ENCODE measurements at regions not wholly inside any gene's neighbourhood (a gene's known extent, or its start where the extent isn't known, plus 50 kb on each side); places are given as distances from the start of the nearest gene placed in this dataset.

- no peak for DNase-seq
These were observed 86.6 kb upstream of the LINC01488 start for GRCh38 chr11:69394869-69395246.

GRCh38 chr11:69395287-69395686 is 86.2 kb upstream of the LINC01488 start:
- no peak for DNase-seq

GRCh38 chr11:69396051-69396947 is 85.2 kb upstream of the LINC01488 start:
- DNase-seq, result no peak

GRCh38 chr11:69396948-69397307 is 84.5 kb upstream of the LINC01488 start:
- DNase-seq, result no peak

GRCh38 chr11:69397732-69398131 is 83.7 kb upstream of the LINC01488 start:
- DNase-seq, result no peak

- DNase-seq, result no peak
These were observed 82.7 kb upstream of the LINC01488 start for GRCh38 chr11:69398529-69399492.

- DNase-seq, result no peak
These were observed 81.3 kb upstream of the LINC01488 start for GRCh38 chr11:69400140-69400539.

- no peak for DNase-seq
These were observed 80.5 kb upstream of the LINC01488 start for GRCh38 chr11:69400771-69401590.

GRCh38 chr11:69401715-69402114 is 79.7 kb upstream of the LINC01488 start:
- DNase-seq, result no peak

GRCh38 chr11:69402251-69402887 is 79.1 kb upstream of the LINC01488 start:
- DNase-seq, result no peak

GRCh38 chr11:69403556-69404215 is 77.8 kb upstream of the LINC01488 start:
- DNase-seq, result no peak

- DNase-seq, result no peak
These were observed 75.4 kb upstream of the LINC01488 start for GRCh38 chr11:69406060-69406459.

GRCh38 chr11:69409812-69410645 is 71.4 kb upstream of the LINC01488 start:
- no peak for DNase-seq

GRCh38 chr11:69411257-69411924 is 70.1 kb upstream of the LINC01488 start:
- no peak for DNase-seq

- no peak for DNase-seq
These were observed 68.3 kb upstream of the LINC01488 start for GRCh38 chr11:69413015-69413801.

- DNase-seq, result no peak
These were observed 67.5 kb upstream of the LINC01488 start for GRCh38 chr11:69413993-69414392.

GRCh38 chr11:69414773-69415187 is 66.7 kb upstream of the LINC01488 start:
- DNase-seq, result no peak

GRCh38 chr11:69415411-69416142 is 65.9 kb upstream of the LINC01488 start:
- no peak for DNase-seq

GRCh38 chr11:69416143-69416515 is 65.3 kb upstream of the LINC01488 start:
- DNase-seq, result no peak

Measured in NCI-H1092 (cell line).